Esophagus muscularis mucosa (tissue), 4 donors: ENCODE measurements at regions not wholly inside any gene's neighbourhood (a gene's known extent, or its start where the extent isn't known, plus 50 kb on each side); places are given as distances from the start of the nearest gene placed in this dataset.

Experiments
- DNase-seq: peaks from one replicate; pipeline ENCODE4 v3.0.0-alpha.2; 2017; ENCODE audit errors: extremely low spot score
- H3K27ac ChIP-seq, 4 donors: fragments of 200-600 bp; sonication (generic); replicated peaks in 1 of 4; 1 replicate in 3 of 4; 2 replicates in 1 of 4; pipeline ENCODE4 v1.5.1; 2016 to 2019; ENCODE audit warnings: mild to moderate bottlenecking in 1 of 4
- H3K27me3 ChIP-seq, 4 donors: fragments of 200-600 bp; sonication (generic); one replicate each; pipeline versions ENCODE4 v1.5.1 to v1.6.0; 2016 to 2019
- H3K36me3 ChIP-seq, 4 donors: fragments of 200-600 bp; sonication (generic); one replicate each; pipeline ENCODE4 v1.5.1; 2016 to 2019
- H3K4me1 ChIP-seq, 4 donors: fragments of 200-600 bp; sonication (generic); one replicate each; pipeline ENCODE4 v1.5.1; 2016 to 2019
- H3K4me3 ChIP-seq, 4 donors: fragments of 200-600 bp; sonication (generic); 1 replicate in 2 of 4; 2 replicates in 2 of 4; pipeline ENCODE4 v1.5.1; 2016 to 2019; ENCODE audit warnings: mild to moderate bottlenecking in 4 of 4, moderate library complexity in 1 of 4
- H3K9me3 ChIP-seq, 4 donors: fragments of 200-600 bp; sonication (generic); 1 replicate in 3 of 4; 2 replicates in 1 of 4; pipeline ENCODE4 v1.5.1; 2016 to 2019
- CTCF ChIP-seq, 3 experiments: fragments of 200-600 bp in 2 of 3; fragments of 450-650 bp in 1 of 3; sonication (generic) in 2 of 3; IDR thresholded peaks; one replicate each; pipeline ENCODE4 v1.5.1; 2017 to 2019; ENCODE audit warnings: antibody characterized with exemption in 3 of 3, mild to moderate bottlenecking in 2 of 3, moderate library complexity in 1 of 3
- EP300 ChIP-seq: sonication (generic); formaldehyde crosslinking; IDR thresholded peaks from one replicate; pipeline ENCODE4 v1.6.1; 2017; ENCODE audit warnings: antibody characterized with exemption
- POLR2A ChIP-seq: fragments of 450-650 bp; IDR thresholded peaks from one replicate; pipeline ENCODE4 v1.6.1; 2017; ENCODE audit warnings: antibody characterized with exemption, moderate library complexity, mild to moderate bottlenecking, low read depth
- POLR2AphosphoS5 ChIP-seq, 2 donors: sonication (generic); formaldehyde crosslinking; IDR thresholded peaks; one replicate each; pipeline ENCODE4 v1.6.1; 2017; ENCODE audit warnings: antibody characterized with exemption in 2 of 2
- WGBS: methylation state at CpG from one replicate; pipeline ENCODE4 v1.1.5; 2018; 5-methylcytosine and 5-hydroxymethylcytosine counted together
- intact Hi-C: fragments of 100-400 bp; cut with DNase I; formaldehyde crosslinking; loops from one replicate; pipeline ENCODE4 v1.15.1; 2023

GRCh38 chr4:152160225-152160800 lies 375.6 kb downstream of the FBXW7 start:
- Histone ChIP-seq H3K27me3 (no peaks in the 10 kb centered on the region), H3K27ac (no peak overlapping the region), H3K36me3 (no peaks in the 10 kb centered on the region), H3K4me1 (peaks cover under 1 to 17% (median 12%) of the 10 kb centered on the region in 4 donors), H3K4me3 (no peak overlapping the region), H3K9me3 (no peaks in the 10 kb centered on the region)
- 92% methylated on average over 13 of the region's 13 CpGs for WGBS
- intact Hi-C loops, result no loop called here
- no peak for DNase-seq
- no peak for TF ChIP-seq POLR2AphosphoS5 (IDR thresholded peaks at IDR 0.05)
- no peak for TF ChIP-seq POLR2A
- no peak for TF ChIP-seq CTCF (IDR thresholded peaks at IDR 0.05)
- no peak for TF ChIP-seq EP300

- no peak overlapping the region for H3K27ac ChIP-seq
- H3K27me3 ChIP-seq, result no peaks in the 10 kb centered on the region
- intact Hi-C loops, result no loop called here
- WGBS, result 89% methylated on average over 2 of the region's 2 CpGs
- no peak for DNase-seq
- no peaks in the 10 kb centered on the region for H3K36me3 ChIP-seq
- no peak overlapping the region for H3K4me3 ChIP-seq
- TF ChIP-seq CTCF (IDR thresholded peaks at IDR 0.05) (no peak), EP300 (no peak), POLR2AphosphoS5 (IDR thresholded peaks at IDR 0.05) (no peak), POLR2A (no peak)
- H3K4me1 ChIP-seq, result peaks cover 0 to 16% (median 12%) of the 10 kb centered on the region in 4 donors
- no peaks in the 10 kb centered on the region for H3K9me3 ChIP-seq
Observed at GRCh38 chr4:152159773-152160172, 376.1 kb downstream of the FBXW7 start.

- DNase-seq, result no peak
- WGBS, result 61% methylated on average over 2 of the region's 2 CpGs
- H3K27me3 ChIP-seq, result no peaks in the 10 kb centered on the region
- H3K27ac ChIP-seq, result no peak overlapping the region
- H3K9me3 ChIP-seq, result no peaks in the 10 kb centered on the region
- H3K4me3 ChIP-seq, result no peak overlapping the region
- peaks cover 0 to 16% (median 12%) of the 10 kb centered on the region in 4 donors for H3K4me1 ChIP-seq
- intact Hi-C loops, result no loop called here
- no peaks in the 10 kb centered on the region for H3K36me3 ChIP-seq
- TF ChIP-seq CTCF (IDR thresholded peaks at IDR 0.05) (no peak), EP300 (no peak), POLR2AphosphoS5 (IDR thresholded peaks at IDR 0.05) (no peak), POLR2A (no peak)
Observed at GRCh38 chr4:152158225-152158624, 377.7 kb downstream of the FBXW7 start.

GRCh38 chr4:152157629-152158028 lies 378.3 kb downstream of the FBXW7 start:
- intact Hi-C loops, result no loop called here
- Histone ChIP-seq H3K27me3 (no peaks in the 10 kb centered on the region), H3K4me3 (no peak overlapping the region), H3K4me1 (peaks cover 0 to 14% (median 11%) of the 10 kb centered on the region in 4 donors), H3K27ac (no peak overlapping the region), H3K36me3 (no peaks in the 10 kb centered on the region), H3K9me3 (no peaks in the 10 kb centered on the region)
- TF ChIP-seq POLR2A (no peak), EP300 (no peak), POLR2AphosphoS5 (IDR thresholded peaks at IDR 0.05) (no peak), CTCF (IDR thresholded peaks at IDR 0.05) (no peak)
- WGBS, result 96% methylated on average over 5 of the region's 5 CpGs
- no peak for DNase-seq

GRCh38 chr4:152156442-152156841 lies 379.4 kb downstream of the FBXW7 start:
- WGBS, result 74% methylated on average over 6 of the region's 6 CpGs
- H3K4me3 ChIP-seq, result no peak overlapping the region
- H3K9me3 ChIP-seq, result no peaks in the 10 kb centered on the region
- no peaks in the 10 kb centered on the region for H3K27me3 ChIP-seq
- no peaks in the 10 kb centered on the region for H3K36me3 ChIP-seq
- intact Hi-C loops, result no loop called here
- H3K4me1 ChIP-seq, result peaks cover 0 to 3% (median under 1%) of the 10 kb centered on the region in 4 donors
- no peak for DNase-seq
- TF ChIP-seq POLR2A (no peak), EP300 (no peak), POLR2AphosphoS5 (IDR thresholded peaks at IDR 0.05) (no peak), CTCF (IDR thresholded peaks at IDR 0.05) (no peak)
- no peak overlapping the region for H3K27ac ChIP-seq
